Parathyroid adenoma (tissue), 2 donors: ENCODE measurements at regions not wholly inside any gene's neighbourhood (a gene's known extent, or its start where the extent isn't known, plus 50 kb on each side); places are given as distances from the start of the nearest gene placed in this dataset.

Experiments used
- H2AFZ ChIP-seq: fragments of 300-600 bp; sonication (generic); one replicate; pipeline ENCODE4 v1.7.0; 2017; ENCODE audit warnings: antibody characterized with exemption, mild to moderate bottlenecking
- H3K27ac ChIP-seq: fragments of 300-600 bp; sonication (generic); one replicate; pipeline ENCODE4 v1.7.0; 2017
- H3K27me3 ChIP-seq: fragments of 300-600 bp; sonication (generic); one replicate; pipeline ENCODE4 v1.7.0; 2017; ENCODE audit warnings: low read length; ENCODE audit not compliant: control insufficient read depth, insufficient read depth
- H3K36me3 ChIP-seq: fragments of 300-600 bp; sonication (generic); one replicate; pipeline ENCODE4 v1.7.0; 2017; ENCODE audit warnings: low read length; ENCODE audit not compliant: control insufficient read depth, insufficient read depth
- H3K4me1 ChIP-seq: fragments of 300-600 bp; sonication (generic); one replicate; pipeline ENCODE4 v1.7.0; 2017; ENCODE audit warnings: control low read depth
- H3K4me2 ChIP-seq: fragments of 300-600 bp; sonication (generic); one replicate; pipeline ENCODE4 v1.7.0; 2017; ENCODE audit warnings: low read length
- H3K4me3 ChIP-seq: fragments of 300-600 bp; sonication (generic); one replicate; pipeline ENCODE4 v1.7.0; 2017; ENCODE audit warnings: low read depth, low read length
- H3K79me2 ChIP-seq: fragments of 300-600 bp; sonication (generic); one replicate; pipeline ENCODE4 v1.7.0; 2017; ENCODE audit warnings: control low read depth
- H3K9ac ChIP-seq: fragments of 300-600 bp; sonication (generic); one replicate; pipeline ENCODE4 v1.7.0; 2017; ENCODE audit warnings: mild to moderate bottlenecking
- H3K9me3 ChIP-seq: fragments of 300-600 bp; sonication (generic); one replicate; pipeline ENCODE4 v1.7.0; 2017; ENCODE audit warnings: low read length; ENCODE audit not compliant: control insufficient read depth
- TF ChIP-seq, protein P1 (sequence below): fragments of 300-600 bp; sonication (generic); IDR thresholded peaks from one replicate; pipeline ENCODE4 v1.7.0; 2017; ENCODE audit warnings: antibody characterized with exemption, mild to moderate bottlenecking
- donor health status: primary hyperparathyroidism.

DNA sequence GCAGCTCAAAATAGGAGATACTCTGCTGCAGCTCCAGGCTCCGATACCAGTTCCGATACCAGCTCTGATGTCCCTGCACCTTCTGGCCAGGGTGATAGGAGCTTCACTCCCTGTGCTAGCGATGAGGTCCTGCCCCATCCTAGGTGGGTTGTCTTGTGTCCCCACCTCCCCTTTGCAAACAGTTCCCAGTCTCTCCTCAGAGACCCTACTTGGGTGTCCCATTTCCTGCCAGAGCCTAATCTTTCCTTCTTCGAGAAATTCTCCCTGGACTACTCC lies 62.7 kb upstream of the NANOS1 start:
- no peaks in the 10 kb centered on the region for H3K36me3 ChIP-seq
- H3K9ac ChIP-seq = no peak overlapping the region
- no peak overlapping the region for H3K27ac ChIP-seq

GRCh38 chr10:118967160-118967559 lies 62.4 kb upstream of the NANOS1 start:
- no peaks in the 10 kb centered on the region for H3K36me3 ChIP-seq
- H3K9ac ChIP-seq = no peak overlapping the region
- no peaks in the 10 kb centered on the region for H3K4me1 ChIP-seq

More for the DNA sequence above, 62.7 kb upstream of the NANOS1 start:
- Histone ChIP-seq H3K4me1 (no peaks in the 10 kb centered on the region), H3K79me2 (no peaks in the 10 kb centered on the region), H2AFZ (no peak overlapping the region), H3K4me2 (no peak overlapping the region), H3K27me3 (no peaks in the 10 kb centered on the region), H3K9me3 (no peaks in the 10 kb centered on the region), H3K4me3 (no peak overlapping the region)
- TF ChIP-seq, protein P1, sequence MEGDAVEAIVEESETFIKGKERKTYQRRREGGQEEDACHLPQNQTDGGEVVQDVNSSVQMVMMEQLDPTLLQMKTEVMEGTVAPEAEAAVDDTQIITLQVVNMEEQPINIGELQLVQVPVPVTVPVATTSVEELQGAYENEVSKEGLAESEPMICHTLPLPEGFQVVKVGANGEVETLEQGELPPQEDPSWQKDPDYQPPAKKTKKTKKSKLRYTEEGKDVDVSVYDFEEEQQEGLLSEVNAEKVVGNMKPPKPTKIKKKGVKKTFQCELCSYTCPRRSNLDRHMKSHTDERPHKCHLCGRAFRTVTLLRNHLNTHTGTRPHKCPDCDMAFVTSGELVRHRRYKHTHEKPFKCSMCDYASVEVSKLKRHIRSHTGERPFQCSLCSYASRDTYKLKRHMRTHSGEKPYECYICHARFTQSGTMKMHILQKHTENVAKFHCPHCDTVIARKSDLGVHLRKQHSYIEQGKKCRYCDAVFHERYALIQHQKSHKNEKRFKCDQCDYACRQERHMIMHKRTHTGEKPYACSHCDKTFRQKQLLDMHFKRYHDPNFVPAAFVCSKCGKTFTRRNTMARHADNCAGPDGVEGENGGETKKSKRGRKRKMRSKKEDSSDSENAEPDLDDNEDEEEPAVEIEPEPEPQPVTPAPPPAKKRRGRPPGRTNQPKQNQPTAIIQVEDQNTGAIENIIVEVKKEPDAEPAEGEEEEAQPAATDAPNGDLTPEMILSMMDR = no peak

DNA sequence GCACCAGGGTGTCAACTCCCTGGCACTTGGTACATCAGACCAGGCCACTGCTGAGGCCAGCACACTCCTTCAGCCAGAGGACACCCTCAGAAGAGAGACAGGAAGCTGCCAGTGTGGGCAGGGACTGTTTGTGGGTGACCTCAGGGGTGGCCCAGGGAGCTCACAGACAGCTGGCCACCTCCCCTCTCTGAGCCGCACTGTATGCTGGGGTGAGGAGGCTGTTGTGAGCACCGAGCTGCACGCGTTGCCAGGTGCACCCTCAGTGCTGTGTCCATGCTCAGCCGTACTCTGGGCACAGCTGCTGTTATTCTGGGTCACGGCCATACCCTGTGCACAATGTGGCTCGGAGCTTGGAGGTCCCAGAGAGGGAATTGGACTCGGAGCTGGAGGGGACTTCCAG lies 61.5 kb upstream of the NANOS1 start:
- no peaks in the 10 kb centered on the region for H3K36me3 ChIP-seq
- H3K27me3 ChIP-seq = no peaks in the 10 kb centered on the region
- no peak overlapping the region for H3K4me2 ChIP-seq
- no peak overlapping the region for H3K27ac ChIP-seq
- no peaks in the 10 kb centered on the region for H3K79me2 ChIP-seq
- H3K9me3 ChIP-seq = no peaks in the 10 kb centered on the region
- TF ChIP-seq, protein P1 = no peak
- no peak overlapping the region for H3K4me3 ChIP-seq
- no peak overlapping the region for H3K9ac ChIP-seq
- no peaks in the 10 kb centered on the region for H3K4me1 ChIP-seq
- H2AFZ ChIP-seq = no peak overlapping the region

More at GRCh38 chr10:118967160-118967559, 62.4 kb upstream of the NANOS1 start:
- H3K27me3 ChIP-seq = no peaks in the 10 kb centered on the region
- no peak overlapping the region for H3K4me2 ChIP-seq
- no peaks in the 10 kb centered on the region for H3K79me2 ChIP-seq
- no peaks in the 10 kb centered on the region for H3K9me3 ChIP-seq
- no peak overlapping the region for H3K4me3 ChIP-seq
- no peak overlapping the region for H3K27ac ChIP-seq
- TF ChIP-seq, protein P1 = no peak
- no peak overlapping the region for H2AFZ ChIP-seq

DNA sequence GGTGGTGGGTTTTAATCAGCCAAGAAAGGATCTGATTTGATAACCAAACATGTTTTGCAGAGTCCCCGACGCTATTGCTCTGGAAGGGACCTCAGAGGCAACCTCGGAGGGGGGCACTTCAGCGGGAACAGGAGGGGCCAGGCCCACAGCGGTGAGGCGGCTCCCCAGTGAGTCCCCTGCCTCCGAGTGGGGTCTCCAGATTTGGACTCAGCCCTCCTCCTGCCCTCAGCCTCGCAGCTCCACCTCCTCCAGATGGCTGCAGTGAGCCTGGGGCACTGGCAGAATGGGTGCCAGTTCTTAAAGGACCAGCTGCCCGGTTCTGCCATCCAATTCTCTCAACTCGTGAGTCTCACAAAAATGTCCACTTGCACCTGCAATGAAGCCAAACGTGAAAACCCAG lies 61.0 kb upstream of the NANOS1 start:
- Histone ChIP-seq H3K79me2 (no peaks in the 10 kb centered on the region), H3K9ac (no peak overlapping the region), H3K27ac (no peak overlapping the region), H3K4me1 (no peaks in the 10 kb centered on the region), H3K36me3 (no peaks in the 10 kb centered on the region), H2AFZ (no peak overlapping the region), H3K27me3 (no peaks in the 10 kb centered on the region), H3K4me3 (no peak overlapping the region), H3K4me2 (no peak overlapping the region), H3K9me3 (no peaks in the 10 kb centered on the region)
- TF ChIP-seq, protein P1 = no peak

- Histone ChIP-seq H3K4me3 (no peak overlapping the region), H2AFZ (no peak overlapping the region), H3K27me3 (no peaks in the 10 kb centered on the region), H3K4me2 (no peak overlapping the region), H3K79me2 (no peaks in the 10 kb centered on the region), H3K4me1 (no peaks in the 10 kb centered on the region), H3K36me3 (no peaks in the 10 kb centered on the region), H3K27ac (no peak overlapping the region), H3K9me3 (no peaks in the 10 kb centered on the region), H3K9ac (no peak overlapping the region)
- TF ChIP-seq, protein P1 = no peak
These were observed 60.5 kb upstream of the NANOS1 start for GRCh38 chr10:118969014-118969413.
